Lower lobe of right lung (tissue), 2 donors: ENCODE measurements at regions not wholly inside any gene's neighbourhood (a gene's known extent, or its start where the extent isn't known, plus 50 kb on each side); places are given as distances from the start of the nearest gene placed in this dataset.

Experiments
- ATAC-seq, 2 donors: fragments of 200-7000 bp; cut with Tn5 transposase; one replicate each; pipeline ENCODE4 v1.9.1; 2020 to 2022; ENCODE audit warnings: mild to moderate bottlenecking in 2 of 2, moderate library complexity in 2 of 2
- DNase-seq: peaks from one replicate; pipeline ENCODE4 v3.0.0-alpha.2; 2020
- H3K27ac ChIP-seq: fragments of 200-600 bp; one replicate; pipeline ENCODE4 v1.8.0; 2022
- H3K27me3 ChIP-seq: fragments of 200-600 bp; one replicate; pipeline ENCODE4 v1.8.0; 2022; ENCODE audit warnings: low read depth
- H3K36me3 ChIP-seq: fragments of 200-600 bp; one replicate; pipeline ENCODE4 v1.8.0; 2022; ENCODE audit warnings: mild to moderate bottlenecking
- H3K4me1 ChIP-seq: fragments of 200-600 bp; one replicate; pipeline ENCODE4 v1.8.0; 2022
- H3K4me3 ChIP-seq: fragments of 200-600 bp; one replicate; pipeline ENCODE4 v1.8.0; 2022; ENCODE audit warnings: mild to moderate bottlenecking
- H3K9me3 ChIP-seq: fragments of 200-600 bp; one replicate; pipeline ENCODE4 v1.8.0; 2022
- intact Hi-C: fragments of 100-400 bp; cut with DNase I; formaldehyde crosslinking; loops from one replicate; pipeline ENCODE4 v1.11.0; 2022
- TF ChIP-seq, protein P1 (sequence below): fragments of 200-600 bp; IDR thresholded peaks from one replicate; pipeline ENCODE4 v1.8.0; 2022; ENCODE audit warnings: antibody characterized with exemption, mild to moderate bottlenecking
- donor health status: DM: no; HTN: yes; CAD: no; lungs with severe emphysema.

GRCh38 chr11:130600616-130601015 lies 152.2 kb downstream of the ADAMTS15 start:
- Histone ChIP-seq H3K4me1 (no peaks in the 10 kb centered on the region), H3K27ac (peak overlapping the region; percentile 41)

DNA sequence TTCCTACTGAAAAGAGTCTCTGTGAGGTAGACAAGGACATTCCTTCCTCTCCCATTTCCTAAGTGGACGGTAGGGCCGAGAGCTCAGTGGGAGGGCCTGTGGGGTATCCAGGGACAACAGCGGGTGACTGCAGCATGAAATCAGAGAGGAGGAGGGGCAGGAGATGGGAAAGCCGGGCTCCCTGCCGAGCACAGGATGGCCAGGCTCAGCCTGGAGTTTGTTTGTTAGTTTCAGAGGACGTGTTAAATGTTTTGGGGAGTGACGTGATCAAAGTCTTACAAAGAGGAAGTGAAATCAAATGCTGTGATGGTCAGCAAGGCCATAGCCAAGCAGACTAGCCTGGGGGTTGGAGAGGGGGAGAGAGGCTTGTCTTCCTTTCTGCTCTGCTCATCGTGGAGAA lies 152.7 kb downstream of the ADAMTS15 start:
- TF ChIP-seq, protein P1, sequence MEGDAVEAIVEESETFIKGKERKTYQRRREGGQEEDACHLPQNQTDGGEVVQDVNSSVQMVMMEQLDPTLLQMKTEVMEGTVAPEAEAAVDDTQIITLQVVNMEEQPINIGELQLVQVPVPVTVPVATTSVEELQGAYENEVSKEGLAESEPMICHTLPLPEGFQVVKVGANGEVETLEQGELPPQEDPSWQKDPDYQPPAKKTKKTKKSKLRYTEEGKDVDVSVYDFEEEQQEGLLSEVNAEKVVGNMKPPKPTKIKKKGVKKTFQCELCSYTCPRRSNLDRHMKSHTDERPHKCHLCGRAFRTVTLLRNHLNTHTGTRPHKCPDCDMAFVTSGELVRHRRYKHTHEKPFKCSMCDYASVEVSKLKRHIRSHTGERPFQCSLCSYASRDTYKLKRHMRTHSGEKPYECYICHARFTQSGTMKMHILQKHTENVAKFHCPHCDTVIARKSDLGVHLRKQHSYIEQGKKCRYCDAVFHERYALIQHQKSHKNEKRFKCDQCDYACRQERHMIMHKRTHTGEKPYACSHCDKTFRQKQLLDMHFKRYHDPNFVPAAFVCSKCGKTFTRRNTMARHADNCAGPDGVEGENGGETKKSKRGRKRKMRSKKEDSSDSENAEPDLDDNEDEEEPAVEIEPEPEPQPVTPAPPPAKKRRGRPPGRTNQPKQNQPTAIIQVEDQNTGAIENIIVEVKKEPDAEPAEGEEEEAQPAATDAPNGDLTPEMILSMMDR: no peak
- Histone ChIP-seq H3K36me3 (no peaks in the 10 kb centered on the region), H3K4me3 (no peak overlapping the region), H3K4me1 (no peaks in the 10 kb centered on the region), H3K9me3 (no peaks in the 10 kb centered on the region), H3K27ac (peak overlapping the region; percentile 41), H3K27me3 (no peaks in the 10 kb centered on the region)
- DNase-seq (no peak), ATAC-seq (peak; percentile 78 to 84)
- intact Hi-C loops: no loop called here

More at GRCh38 chr11:130600616-130601015, 152.2 kb downstream of the ADAMTS15 start:
- Histone ChIP-seq H3K4me3 (no peak overlapping the region), H3K36me3 (no peaks in the 10 kb centered on the region), H3K9me3 (no peaks in the 10 kb centered on the region), H3K27me3 (no peaks in the 10 kb centered on the region)
- DNase-seq (no peak), ATAC-seq (no peak)
- TF ChIP-seq, protein P1: no peak
- intact Hi-C loops: no loop called here

DNA sequence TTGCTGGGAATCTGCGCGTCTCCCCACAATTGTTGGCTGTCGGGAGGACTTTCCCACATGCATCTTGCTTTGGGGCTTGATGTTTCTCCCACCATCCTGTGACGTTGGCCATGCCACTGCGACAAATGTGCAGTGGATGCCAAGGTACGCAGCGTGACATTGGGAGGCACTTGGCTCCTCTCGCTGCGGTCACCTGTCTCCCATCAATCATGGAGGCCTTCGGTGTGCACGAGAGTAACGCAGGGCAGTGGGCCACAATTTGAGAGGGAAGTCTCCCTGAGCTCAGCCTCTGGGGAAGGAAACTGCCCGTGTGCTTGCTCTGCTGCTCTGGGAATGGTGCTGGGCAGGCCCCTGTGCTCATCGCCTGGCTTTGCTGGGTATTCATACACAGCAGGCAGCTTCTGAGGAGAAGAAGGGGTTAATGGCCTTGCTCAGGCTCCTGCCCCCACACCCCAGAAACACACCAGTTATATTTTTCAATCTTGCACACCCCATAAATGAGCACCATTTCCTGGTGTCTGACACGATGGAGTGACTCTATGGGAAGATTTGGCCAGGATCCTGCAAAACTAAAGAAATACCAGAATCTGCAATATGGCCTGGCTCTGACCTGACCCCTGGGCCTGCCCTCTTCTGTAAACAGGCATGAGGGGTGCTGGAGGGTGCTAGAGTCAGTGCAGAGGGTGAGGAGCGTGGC lies 153.5 kb downstream of the ADAMTS15 start:
- Histone ChIP-seq H3K27me3 (no peaks in the 10 kb centered on the region), H3K27ac (peak overlapping the region; percentile 41), H3K9me3 (no peaks in the 10 kb centered on the region), H3K36me3 (no peaks in the 10 kb centered on the region), H3K4me3 (no peak overlapping the region), H3K4me1 (no peaks in the 10 kb centered on the region)
- ATAC-seq: no peak
- intact Hi-C loops: no loop called here
- TF ChIP-seq, protein P1: no peak
- DNase-seq: no peak

GRCh38 chr11:130602641-130603334 lies 154.3 kb downstream of the ADAMTS15 start:
- Histone ChIP-seq H3K27me3 (no peaks in the 10 kb centered on the region), H3K36me3 (no peaks in the 10 kb centered on the region), H3K4me3 (no peak overlapping the region), H3K4me1 (no peaks in the 10 kb centered on the region), H3K9me3 (no peaks in the 10 kb centered on the region), H3K27ac (no peak overlapping the region)
- DNase-seq: no peak
- TF ChIP-seq, protein P1: no peak
- intact Hi-C loops: no loop called here
- ATAC-seq: no peak

GRCh38 chr11:130603335-130603906 lies 155.0 kb downstream of the ADAMTS15 start:
- Histone ChIP-seq H3K27ac (no peak overlapping the region), H3K27me3 (no peaks in the 10 kb centered on the region), H3K4me3 (no peak overlapping the region), H3K4me1 (no peaks in the 10 kb centered on the region), H3K9me3 (no peaks in the 10 kb centered on the region), H3K36me3 (no peaks in the 10 kb centered on the region)
- ATAC-seq: no peak
- TF ChIP-seq, protein P1: no peak
- intact Hi-C loops: no loop called here
- no peak for DNase-seq
